ENCODE measurements at regions not wholly inside any gene's neighbourhood (a gene's known extent, or its start where the extent isn't known, plus 50 kb on each side); places are given as distances from the start of the nearest gene placed in this dataset.

DNA sequence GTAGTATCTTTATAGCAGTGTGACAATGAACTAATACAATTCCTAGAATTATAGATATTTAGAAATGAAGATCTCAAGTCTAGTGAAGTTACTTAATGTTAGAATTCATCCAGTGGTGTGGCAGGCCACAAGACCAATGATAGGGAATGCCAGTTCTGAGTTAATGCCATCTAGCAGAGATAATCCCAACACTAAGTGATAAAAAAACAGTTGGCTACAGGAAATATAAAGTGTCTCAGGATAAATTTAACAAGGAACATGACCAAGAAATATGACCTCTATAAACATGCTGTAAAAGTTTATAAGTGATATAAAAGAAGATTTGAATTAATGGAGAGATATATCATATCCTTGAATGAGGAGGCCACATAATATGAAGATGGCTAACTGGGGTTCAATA is 1790.5 kb upstream of the ADGRL3 start:
- TF ChIP-seq, protein P1, sequence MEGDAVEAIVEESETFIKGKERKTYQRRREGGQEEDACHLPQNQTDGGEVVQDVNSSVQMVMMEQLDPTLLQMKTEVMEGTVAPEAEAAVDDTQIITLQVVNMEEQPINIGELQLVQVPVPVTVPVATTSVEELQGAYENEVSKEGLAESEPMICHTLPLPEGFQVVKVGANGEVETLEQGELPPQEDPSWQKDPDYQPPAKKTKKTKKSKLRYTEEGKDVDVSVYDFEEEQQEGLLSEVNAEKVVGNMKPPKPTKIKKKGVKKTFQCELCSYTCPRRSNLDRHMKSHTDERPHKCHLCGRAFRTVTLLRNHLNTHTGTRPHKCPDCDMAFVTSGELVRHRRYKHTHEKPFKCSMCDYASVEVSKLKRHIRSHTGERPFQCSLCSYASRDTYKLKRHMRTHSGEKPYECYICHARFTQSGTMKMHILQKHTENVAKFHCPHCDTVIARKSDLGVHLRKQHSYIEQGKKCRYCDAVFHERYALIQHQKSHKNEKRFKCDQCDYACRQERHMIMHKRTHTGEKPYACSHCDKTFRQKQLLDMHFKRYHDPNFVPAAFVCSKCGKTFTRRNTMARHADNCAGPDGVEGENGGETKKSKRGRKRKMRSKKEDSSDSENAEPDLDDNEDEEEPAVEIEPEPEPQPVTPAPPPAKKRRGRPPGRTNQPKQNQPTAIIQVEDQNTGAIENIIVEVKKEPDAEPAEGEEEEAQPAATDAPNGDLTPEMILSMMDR (IDR thresholded peaks at IDR 0.05): no peak
- no peak for TF ChIP-seq POLR2A (IDR thresholded peaks at IDR 0.05)

Measured in lower leg skin (tissue), 3 donors.